ENCODE measurements at regions not wholly inside any gene's neighbourhood (a gene's known extent, or its start where the extent isn't known, plus 50 kb on each side); places are given as distances from the start of the nearest gene placed in this dataset.

DNA sequence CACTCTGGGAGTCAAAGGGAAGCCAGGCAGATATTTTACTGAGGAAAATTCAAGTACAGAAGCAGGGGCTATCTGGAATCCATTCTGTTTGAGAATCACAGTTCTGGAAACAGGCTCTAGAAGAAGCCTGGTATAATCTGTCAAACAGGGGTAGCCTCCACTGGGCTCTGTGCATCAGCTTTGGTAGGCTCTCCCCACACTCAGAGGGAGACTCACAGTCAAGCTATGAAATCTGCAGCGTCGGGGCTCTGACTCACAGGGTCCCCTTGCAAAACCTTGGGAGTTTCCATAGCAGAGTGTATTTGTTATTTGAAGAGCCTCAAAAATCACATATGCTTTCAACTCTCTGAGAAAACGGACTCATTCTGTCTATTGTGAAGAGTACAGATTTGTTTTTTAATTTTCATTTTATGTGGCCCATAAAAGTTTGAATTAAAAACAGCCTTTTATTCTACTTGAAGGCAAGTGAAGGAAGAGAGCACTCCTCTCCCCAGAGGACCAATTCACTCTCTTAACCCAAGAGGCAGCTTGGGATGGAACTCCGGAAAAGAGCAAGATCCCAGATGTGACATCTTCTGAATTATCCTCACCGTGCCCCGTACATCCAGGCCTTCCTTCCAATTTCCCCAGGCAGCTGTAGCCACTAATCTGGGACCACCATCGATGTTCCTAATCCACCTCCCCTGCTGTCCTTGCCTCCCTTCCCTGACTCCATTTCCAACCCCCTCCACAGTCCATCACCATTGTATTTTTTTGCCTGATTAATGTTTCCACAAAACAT, 590.9 kb upstream of the MGMT start:
- intact Hi-C loops (cut with DNase I): no loop called here
- no peak for DNase-seq (ENCODE audit: low spot score)

DNA sequence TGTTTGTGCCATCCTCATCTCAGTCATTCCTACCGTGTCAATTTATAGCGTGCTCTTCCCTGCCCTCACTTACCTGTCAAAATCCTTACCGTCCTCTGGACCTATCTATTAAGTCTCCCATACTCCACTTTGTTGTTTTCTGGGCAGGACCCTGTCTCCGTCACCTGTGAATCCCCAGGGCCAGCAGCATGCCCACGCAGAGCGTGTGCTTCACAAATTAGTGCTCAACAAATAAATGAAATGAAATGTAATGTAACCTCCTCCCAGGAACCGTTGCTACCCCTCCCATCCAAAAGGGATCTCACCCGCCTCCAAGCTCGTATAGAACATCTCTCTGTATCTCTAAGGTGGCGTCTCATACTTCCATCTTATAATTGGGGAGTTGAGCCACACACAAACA, 589.9 kb upstream of the MGMT start:
- DNase-seq (ENCODE audit: low spot score): no peak
- intact Hi-C loops (cut with DNase I): no loop called here

DNA sequence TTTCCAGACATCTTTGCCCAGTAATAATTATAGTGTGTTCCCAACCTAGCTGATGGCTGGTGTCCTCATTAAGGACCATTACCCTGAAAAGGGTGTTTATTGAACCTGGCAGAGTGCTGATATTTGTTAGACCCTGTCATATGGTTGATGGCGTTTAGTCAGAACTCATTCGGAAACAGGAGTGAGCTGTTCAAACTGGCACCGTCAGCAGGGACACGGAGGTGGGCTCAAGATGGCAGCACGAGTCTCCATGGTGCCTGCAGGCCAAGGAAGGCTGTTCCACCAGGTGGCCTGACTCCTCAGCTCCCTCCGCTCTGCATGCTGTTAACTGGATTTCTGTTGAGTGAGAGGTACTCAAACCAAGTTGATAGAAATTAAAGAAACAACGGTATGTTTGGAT, 589.1 kb upstream of the MGMT start:
- DNase-seq (ENCODE audit: low spot score): no peak
- intact Hi-C loops (cut with DNase I): no loop called here

DNA sequence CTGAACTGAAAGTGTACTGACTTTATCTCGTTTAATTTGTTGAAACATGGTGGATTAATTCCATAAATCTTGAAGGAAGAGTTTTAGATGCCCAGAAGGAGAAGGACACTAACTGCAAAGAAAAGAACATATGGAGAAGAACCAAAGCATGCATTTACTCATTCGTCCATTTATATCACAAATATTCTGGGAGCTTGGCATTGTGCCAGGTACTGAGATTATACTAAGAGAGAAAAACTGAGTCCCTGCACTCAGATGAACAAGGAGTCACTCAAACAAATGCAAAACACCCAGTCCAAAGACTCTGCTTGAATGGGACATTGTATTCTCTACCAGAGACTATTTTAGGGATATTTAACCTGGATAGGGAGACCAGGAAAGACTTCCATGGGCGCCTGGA, 588.0 kb upstream of the MGMT start:
- intact Hi-C loops (cut with DNase I): no loop called here
- DNase-seq (ENCODE audit: low spot score): no peak

DNA sequence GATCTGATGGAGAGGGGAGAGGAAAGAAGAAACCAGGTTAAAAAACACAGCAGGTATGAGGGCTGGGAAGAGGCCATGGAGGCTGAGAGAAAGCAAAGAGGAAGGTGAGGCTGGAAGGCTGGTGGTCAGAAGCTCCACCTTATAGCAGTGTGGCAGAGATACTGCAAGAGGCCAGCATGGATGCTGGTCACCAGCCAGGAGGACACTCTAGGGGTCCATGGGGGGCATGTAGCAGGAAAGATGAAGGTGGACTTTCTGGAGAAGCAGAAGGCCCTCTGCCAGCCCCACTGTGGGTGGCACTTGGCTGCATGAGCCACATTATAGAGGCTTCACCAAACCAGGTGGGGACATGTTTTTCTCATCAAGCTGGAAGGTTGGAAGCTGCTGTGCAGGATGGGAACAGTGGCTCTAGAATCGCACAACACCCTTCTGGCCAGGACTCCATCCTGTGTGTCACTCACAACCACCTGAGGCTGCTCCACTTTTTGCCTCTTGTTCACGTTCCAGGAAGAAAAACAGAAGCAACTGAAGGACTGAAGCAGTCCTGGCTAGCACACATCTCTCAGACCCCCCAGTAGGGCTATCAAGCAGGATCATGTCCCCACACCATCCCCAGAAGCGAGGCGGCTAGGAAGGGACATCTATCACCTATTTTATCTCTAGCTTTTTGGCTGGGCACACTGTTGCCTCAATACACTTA, 587.5 kb upstream of the MGMT start:
- no peak for DNase-seq (ENCODE audit: low spot score)
- intact Hi-C loops (cut with DNase I): no loop called here

DNA sequence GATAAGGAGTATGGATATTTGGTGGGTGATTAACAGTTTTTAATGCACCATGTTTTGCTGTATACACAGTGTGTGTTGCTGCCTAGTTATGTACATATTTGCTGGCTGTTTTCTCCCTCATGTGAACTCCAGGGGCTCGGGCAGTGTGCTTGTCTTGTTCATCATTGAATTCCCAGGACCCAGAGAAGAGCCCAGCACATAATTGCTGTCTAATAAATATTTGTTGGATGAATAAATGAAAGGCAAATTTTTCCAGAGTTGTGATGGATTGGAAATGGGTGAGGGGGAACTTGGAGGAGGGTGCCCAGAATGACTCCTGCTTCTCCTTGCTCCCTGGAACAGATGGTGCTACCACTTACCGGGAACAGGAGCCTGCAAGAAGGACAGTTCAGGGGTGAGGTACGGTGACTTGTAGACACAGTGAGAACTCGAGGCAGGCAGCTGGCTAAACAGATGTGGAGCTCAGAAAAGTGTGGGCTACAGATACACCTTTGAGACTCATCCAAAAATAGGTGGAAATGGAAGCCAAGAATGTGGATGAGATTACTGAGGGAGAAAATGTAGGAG, 586.8 kb upstream of the MGMT start:
- DNase-seq (ENCODE audit: low spot score): no peak
- intact Hi-C loops (cut with DNase I): no loop called here

DNA sequence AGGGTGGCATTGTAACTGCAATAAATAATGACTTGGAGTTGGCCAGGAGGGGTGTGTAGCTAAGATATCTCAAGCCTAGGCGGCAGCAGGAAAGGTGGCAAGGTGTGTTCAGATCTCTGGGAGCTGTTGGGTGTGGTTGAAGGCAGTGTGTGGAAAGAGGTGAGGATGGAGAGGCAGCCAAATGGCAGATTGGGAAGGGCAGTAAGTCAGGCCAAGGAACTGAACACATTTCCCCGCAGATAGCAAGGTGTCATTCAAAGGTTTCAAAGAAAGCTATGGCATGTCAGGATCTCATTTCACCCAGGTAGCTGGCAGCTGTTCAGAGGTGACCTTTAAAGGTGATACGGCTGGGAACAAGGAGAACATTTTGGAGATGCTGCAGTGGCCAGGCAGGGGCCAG, 586.0 kb upstream of the MGMT start:
- intact Hi-C loops (cut with DNase I): no loop called here
- no peak for DNase-seq (ENCODE audit: low spot score)

DNA sequence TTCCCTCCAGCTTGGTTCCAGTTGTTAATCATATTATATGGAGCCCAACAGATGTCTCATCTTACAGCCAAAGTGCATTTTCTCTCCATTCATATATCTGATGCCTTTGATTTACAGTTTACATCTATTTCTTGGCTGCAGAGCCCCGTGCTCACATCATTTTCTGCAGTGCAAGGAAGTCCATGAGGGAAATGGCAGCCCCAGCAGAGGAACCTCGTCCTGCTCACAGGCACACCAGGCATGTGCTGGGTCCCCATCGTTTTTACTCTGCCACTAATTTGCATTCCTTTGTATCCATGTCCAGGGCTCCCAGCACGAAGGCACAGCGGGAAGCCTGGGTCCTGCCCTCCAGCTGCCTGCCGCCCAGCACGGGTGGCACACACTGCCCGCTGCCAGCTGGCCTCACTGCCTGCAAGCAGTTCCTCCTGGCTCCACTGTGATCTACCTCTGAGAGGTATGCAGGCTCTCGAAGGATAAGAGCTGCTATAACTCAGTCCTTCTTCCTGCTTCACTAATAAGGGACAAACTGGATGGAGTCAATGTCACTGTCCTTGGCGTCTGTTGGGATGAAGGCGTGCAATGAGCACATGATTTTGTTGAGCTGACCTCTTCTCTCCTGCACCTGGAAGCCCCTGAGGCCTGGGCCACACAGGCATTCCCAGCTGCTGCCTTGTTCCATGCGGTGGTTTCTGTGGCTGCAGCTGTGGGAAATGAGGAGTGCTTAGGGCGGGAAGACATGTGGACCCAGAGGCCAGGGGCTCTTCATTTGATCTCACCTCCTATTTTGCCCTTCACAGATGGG, 583.6 kb upstream of the MGMT start:
- no peak for DNase-seq (ENCODE audit: low spot score)
- intact Hi-C loops (cut with DNase I): no loop called here

DNA sequence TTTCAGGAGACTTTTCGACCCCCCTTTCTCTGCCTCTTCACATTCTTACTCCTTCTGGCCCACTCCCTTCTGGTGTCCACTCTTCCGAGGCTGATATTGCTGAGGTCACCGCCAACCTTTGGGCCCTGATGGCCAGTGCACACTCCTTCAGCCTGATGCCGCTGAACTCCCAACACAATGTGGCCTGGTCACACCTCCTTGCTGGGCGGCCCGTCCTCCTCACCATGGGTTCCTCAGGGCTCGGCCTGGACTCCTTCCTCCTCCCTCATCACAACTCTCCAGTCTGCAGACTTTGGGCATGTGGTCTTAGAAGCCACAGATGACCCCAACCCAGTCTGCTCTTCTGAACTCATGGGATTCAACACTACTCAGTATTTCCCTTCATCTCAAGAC, 583.0 kb upstream of the MGMT start:
- no peak for DNase-seq (ENCODE audit: low spot score)
- intact Hi-C loops (cut with DNase I): no loop called here

DNA sequence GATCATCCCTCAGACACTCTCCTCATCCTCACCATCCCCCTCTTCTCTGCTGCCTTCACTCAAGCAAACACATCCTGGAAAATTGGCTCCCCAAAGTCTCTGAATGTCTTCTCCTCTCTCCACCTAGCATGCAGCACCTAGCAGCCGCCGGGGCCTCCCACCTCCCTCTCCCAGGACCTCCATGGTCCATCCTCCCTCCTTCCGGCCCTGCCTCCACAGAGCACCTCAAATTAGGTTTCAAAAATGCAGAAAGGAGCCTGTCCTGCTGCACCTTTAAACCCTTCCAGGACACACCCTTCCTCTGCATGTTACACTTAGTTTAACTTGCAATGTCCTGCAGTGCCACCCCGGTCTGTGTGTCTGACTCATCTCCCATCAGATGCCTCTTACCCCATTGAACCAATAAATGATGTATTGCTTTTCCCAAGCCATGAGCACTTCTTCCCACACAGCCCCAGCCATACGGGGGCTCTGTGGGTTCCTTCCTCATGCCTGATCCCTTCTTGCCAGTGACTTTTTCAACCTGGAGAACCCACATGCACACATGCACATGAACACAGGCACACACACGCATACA, 582.5 kb upstream of the MGMT start:
- no peak for DNase-seq (ENCODE audit: low spot score)
- intact Hi-C loops (cut with DNase I): no loop called here

DNA sequence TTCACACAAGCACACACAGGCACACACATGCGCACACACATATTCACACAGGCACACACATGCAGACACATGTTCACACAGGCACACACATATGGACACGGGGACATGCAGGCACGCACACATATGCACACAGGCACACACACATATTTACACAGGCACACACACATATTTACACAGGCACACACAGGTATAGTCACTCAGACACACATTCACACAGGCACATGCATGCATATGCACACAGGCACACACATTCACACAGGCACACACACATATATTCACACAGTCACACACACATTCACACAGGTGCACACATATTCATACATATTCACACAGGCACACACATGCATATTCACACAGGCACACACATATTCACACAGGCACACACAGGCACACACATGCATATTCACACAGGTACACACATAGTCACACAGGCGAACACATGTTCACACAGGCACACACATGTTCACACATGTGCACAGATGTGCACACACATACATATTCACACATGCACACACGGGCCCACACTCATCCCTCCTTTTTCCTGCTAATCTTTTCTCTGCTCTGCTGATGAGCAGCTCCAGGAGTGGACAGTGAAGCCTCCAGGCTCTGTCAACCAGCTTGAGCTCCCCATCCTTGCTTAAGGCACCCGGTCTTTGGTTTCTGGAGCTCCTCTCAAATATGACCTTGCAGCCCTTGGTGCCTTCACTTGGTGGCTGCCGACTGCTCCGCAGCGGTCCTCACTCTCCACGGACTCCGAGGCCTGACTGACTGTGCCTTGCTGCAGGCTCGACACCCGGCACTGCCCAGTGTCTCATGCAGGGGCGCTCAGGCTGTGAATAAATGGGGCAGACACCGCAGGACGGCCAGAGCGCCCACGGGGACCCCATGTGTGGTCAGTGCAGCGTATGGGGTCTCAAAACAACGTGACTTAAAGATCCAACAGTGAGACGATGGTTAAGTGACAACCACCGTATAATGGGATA, 581.2 kb upstream of the MGMT start:
- DNase-seq (ENCODE audit: low spot score): no peak
- intact Hi-C loops (cut with DNase I): no loop called here

DNA sequence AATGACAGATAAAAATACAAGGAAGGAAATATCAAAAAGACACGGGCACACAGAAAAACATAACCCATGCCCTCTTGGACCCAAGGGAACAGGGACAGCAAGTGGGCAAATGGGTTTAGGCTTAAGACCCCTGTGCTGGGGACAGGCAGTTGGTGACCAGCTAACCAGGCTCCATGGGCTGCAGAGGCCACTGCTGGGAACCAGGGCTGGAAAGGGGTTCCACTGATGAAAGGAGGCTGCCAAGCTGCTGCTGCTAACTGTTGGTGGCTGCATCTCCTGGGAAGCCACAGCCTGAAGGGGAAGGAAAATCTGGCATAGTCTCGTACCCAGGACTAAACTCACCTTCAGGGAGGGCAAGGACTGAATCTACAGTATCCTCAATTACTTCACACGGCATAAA, 579.2 kb upstream of the MGMT start:
- no peak for DNase-seq (ENCODE audit: low spot score)
- intact Hi-C loops (cut with DNase I): no loop called here

DNA sequence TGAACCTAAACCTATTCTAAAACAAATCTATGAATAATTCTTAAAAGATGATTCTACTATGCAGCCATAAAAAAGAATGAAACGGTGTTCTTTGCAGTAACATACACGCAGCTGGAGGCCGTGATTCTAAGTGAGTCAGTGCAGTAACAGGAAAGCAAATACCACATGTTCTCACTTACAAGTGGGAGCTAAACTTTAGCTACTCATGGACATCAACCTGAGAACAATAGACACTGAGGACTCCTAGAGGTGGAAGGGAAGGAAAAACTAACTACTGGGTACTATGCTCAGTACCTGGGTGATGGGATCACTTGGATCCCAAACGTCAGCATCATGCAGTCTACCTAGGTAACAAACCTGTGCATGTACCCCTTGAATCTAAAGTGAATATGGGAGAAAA, 575.0 kb upstream of the MGMT start:
- intact Hi-C loops (cut with DNase I): no loop called here
- no peak for DNase-seq (ENCODE audit: low spot score)

DNA sequence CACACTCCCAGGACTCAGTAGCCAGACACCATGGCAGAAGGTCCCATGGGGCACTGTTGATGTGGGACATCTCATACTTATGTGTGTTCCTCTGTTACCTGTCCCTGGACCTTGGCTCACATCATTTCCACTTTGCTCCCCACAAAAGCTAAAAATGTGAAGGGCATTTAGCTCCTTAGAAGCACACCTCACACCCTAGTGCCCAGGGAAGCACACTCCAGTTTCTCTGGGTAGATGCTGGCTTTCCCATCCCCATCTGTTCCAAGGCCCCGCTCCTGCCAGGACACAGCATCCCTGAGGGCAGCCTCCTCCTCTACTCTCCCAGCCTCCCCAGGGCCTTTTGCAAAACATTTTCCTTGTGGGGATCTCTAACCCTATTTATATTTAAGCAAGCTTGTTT, 572.4 kb upstream of the MGMT start:
- no peak for DNase-seq (ENCODE audit: low spot score)
- intact Hi-C loops (cut with DNase I): no loop called here

DNA sequence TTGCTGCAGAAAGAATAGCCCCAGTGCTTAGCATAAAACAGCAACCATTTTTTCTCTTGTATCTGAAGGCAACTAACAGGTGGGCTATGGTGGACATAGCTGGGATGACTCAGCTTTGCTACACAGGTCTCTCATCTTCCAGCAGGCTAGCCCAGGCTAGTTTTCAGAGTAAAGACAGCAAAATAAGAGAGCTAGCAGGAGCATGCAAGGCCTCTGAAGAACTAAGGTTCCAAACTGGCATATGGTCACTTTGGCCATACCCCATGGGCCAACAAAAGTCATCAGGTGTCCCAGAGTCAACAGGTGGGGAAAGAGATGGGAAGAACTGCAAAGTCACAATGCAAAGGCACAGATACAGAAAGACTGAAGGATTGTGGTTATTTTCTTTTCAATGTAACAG, 571.6 kb upstream of the MGMT start:
- intact Hi-C loops (cut with DNase I): no loop called here
- DNase-seq (ENCODE audit: low spot score): no peak

DNA sequence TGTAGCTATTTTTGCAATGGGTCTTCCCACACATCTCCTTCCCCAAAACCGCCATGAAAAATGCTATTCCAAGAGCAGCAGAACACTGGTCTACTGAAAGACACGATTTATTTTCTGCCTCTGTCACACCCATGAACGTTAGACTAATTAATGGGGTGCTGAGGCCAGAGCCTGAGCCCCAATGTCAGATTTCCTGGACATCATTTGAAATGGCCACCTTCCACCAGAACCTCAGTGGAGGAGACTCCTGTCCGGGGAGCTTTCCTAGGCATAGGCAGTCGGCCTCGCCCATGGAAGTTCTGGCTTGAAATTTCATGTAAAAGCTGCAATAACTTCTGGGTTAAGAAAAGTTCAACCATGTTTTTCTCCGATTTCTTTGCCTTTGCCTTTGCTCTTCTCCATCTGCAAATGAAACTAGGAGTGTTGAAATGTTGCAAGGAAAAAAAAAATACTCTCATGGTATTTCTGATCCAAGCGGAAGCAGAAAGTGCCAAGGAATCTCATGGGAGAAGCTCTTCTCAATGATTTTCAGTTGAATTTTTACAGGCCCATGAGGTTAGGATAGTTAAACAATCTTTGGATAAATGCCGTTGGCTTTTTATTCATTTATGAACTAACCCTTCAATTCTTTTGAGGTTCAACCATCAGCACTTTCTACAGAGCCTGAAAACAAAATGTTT, 570.8 kb upstream of the MGMT start:
- DNase-seq (ENCODE audit: low spot score): no peak

DNA sequence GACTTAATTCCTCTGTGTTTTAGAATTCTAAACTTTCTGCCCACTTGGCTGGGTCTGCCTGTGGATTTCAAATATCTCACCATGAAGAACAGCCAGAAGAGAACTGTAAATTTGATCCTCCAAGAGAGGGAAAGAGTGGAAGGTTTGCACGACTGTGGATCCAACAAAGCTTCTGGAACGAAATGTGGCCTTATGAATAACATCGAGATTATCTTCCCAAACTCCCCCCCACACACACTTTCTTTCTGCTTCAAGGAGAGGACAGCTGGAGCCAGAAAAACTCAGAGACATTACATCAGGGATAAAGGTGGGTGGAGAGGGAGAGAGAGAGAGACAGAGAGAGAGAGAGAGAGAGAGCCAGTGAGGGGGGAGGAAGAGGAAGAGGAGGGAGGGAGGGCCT, 570.1 kb upstream of the MGMT start:
- intact Hi-C loops (cut with DNase I): no loop called here

More for the DNA sequence above, 570.8 kb upstream of the MGMT start:
- intact Hi-C loops (cut with DNase I): no loop called here

DNA sequence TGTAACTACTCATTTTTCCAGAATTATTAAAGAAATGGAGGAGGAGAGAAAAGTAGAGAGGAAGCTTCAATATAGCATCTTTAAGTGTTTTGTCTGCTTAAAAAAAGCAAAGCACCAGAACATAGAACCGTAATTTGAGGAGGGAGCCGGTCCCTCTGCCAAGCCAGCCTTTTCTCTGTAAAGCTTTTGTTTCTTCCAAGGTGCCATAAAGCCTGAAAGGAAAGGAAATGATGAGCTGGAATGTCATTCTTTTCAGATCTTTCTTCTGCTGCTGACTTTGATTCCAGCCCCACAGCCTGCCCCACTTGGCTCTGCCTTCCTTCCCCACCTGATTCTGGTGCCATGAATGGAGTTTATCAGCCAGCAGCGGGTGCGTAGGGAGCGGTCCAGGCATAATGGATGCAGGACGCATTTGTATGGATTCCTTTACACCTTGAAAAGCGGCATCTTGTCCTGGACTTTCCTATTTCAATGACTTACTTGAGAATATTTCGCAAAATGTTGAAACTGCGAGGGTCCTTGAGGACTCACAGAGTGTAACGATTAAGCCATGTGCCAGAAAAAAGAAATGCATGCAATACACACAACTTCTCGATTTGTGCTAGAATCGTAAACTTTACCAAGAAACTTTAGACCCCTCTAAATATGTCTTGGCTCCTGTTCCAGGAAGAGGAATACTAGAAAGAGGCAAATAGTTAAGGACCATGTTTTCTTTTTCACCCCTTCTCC, 569.5 kb upstream of the MGMT start:
- intact Hi-C loops (cut with DNase I): no loop called here
- no peak for DNase-seq (ENCODE audit: low spot score)

More for the DNA sequence above, 570.1 kb upstream of the MGMT start:
- DNase-seq (ENCODE audit: low spot score): no peak

Measured in cardiac septum (tissue), 1 donor.